GM12878 (cell line): ENCODE measurements at regions not wholly inside any gene's neighbourhood (a gene's known extent, or its start where the extent isn't known, plus 50 kb on each side); places are given as distances from the start of the nearest gene placed in this dataset.

Experiments
- ATAC-seq: fragments of 200-7000 bp; cut with Tn5 transposase; 3 replicates; pipeline ENCODE4 v1.9.1; 2020; ENCODE audit warnings: mild to moderate bottlenecking, moderate library complexity
- BruUV-seq: library from RNA; stranded (reverse); fragments of 400-500 nt; replicated peaks from 2 replicates; lab custom pipeline; 2021; lab: Mats Ljungman, UMichigan
- CTCF ChIA-PET: fragments of 300-600 bp; sonication (Branson Sonifier 250); formaldehyde crosslinking; extraction: SDS; loops from one replicate; lab custom pipeline; 2021; ENCODE audit warnings: inconsistent platforms; lab: Yijun Ruan, JAX
- POLR2A ChIA-PET: fragments of 350-600 bp; formaldehyde crosslinking; extraction: SDS; loops from one replicate; lab custom pipeline; 2021; ENCODE audit warnings: inconsistent platforms; lab: Charles Lee
- RAD21 ChIA-PET: fragments of 300-600 bp; sonication (Branson Sonifier 250); formaldehyde crosslinking; loops from one replicate; lab custom pipeline; 2023; ENCODE audit warnings: antibody characterized with exemption; ENCODE audit not compliant: unreplicated experiment; lab: Charles Lee
- SMC1A ChIA-PET: fragments of 300-600 bp; sonication (Branson Sonifier 250); formaldehyde crosslinking; loops from one replicate; lab custom pipeline; 2023; ENCODE audit not compliant: unreplicated experiment, uncharacterized antibody; lab: Charles Lee
- DNase-seq: peaks from one replicate; pipeline ENCODE4 v3.0.0-alpha.2; 2011; ENCODE audit warnings: low read depth, low spot score
- FAIRE-seq: peaks from 3 replicates; lab custom pipeline; 2011; peaks lifted over from hg19 to GRCh38; lab: Jason Lieb, UNC
- H2AFZ ChIP-seq: 2 replicates; pipeline ENCODE4 v1.6.0; 2011; ENCODE audit warnings: low read depth, low read length, control low read depth; ENCODE audit not compliant: control insufficient read depth
- H3K27ac ChIP-seq: 2 replicates; pipeline ENCODE4 v1.5.1; 2011; ENCODE audit warnings: control low read depth; ENCODE audit not compliant: control insufficient read depth, insufficient read depth
- H3K27me3 ChIP-seq, 2 experiments: replicated peaks in 1 of 2; 2 replicates each; pipeline versions ENCODE4 v1.6.0 to v1.6.1; 2011; ENCODE audit warnings: low read length in 1 of 2; ENCODE audit not compliant: control insufficient read depth in 2 of 2, insufficient read depth in 2 of 2
- H3K36me3 ChIP-seq, 2 experiments: 2 replicates each; pipeline ENCODE4 v1.5.1; 2011; ENCODE audit warnings: low read length in 1 of 2; ENCODE audit not compliant: control insufficient read depth in 2 of 2, insufficient read depth in 2 of 2
- H3K4me1 ChIP-seq: 2 replicates; pipeline ENCODE4 v1.6.1; 2011; ENCODE audit warnings: mild to moderate bottlenecking, low read length, moderate library complexity, mixed read lengths; ENCODE audit not compliant: control insufficient read depth, insufficient read depth
- H3K4me2 ChIP-seq: 2 replicates; pipeline ENCODE4 v1.6.0; 2011; ENCODE audit warnings: control low read depth; ENCODE audit not compliant: control insufficient read depth, insufficient read depth
- H3K4me3 ChIP-seq: fragments of 200-600 bp; sonication (generic); 2 replicates; pipeline ENCODE4 v1.5.1; 2016
- H3K79me2 ChIP-seq: 2 replicates; pipeline ENCODE4 v1.6.0; 2011; ENCODE audit warnings: low read length; ENCODE audit not compliant: control insufficient read depth, insufficient read depth
- H3K9ac ChIP-seq: 2 replicates; pipeline ENCODE4 v1.8.0; 2011; ENCODE audit warnings: low read length, control low read depth, mixed read lengths; ENCODE audit not compliant: control insufficient read depth, insufficient read depth
- H3K9me3 ChIP-seq: replicated peaks from 3 replicates; pipeline ENCODE4 v1.5.1; 2011; ENCODE audit warnings: mild to moderate bottlenecking, low read length; ENCODE audit not compliant: control insufficient read depth, insufficient read depth
- H4K20me1 ChIP-seq: 2 replicates; pipeline ENCODE4 v1.6.0; 2011; ENCODE audit not compliant: control insufficient read depth, insufficient read depth
- ATF7 ChIP-seq: fragments of 450-650 bp; IDR thresholded peaks from 2 replicates; pipeline ENCODE4 v1.6.1; 2016; ENCODE audit warnings: low read depth, mild to moderate bottlenecking
- BHLHE40 ChIP-seq, 2 experiments: fragments of 450-650 bp in 1 of 2; IDR thresholded peaks; 2 replicates each; pipeline ENCODE4 v1.6.1; 2011 to 2017; ENCODE audit warnings: low read depth in 2 of 2, borderline replicate concordance in 1 of 2, improper control_type of control experiment in 1 of 2, low read length in 1 of 2, mild to moderate bottlenecking in 1 of 2
- CREM ChIP-seq: IDR thresholded peaks from 2 replicates; pipeline ENCODE4 v1.6.1; 2014; ENCODE audit warnings: antibody characterized with exemption, low read depth
- EGR1 ChIP-seq, 2 experiments: IDR thresholded peaks; 1 replicate in 1 of 2; 2 replicates in 1 of 2; pipeline ENCODE4 v1.6.1; 2011 to 2012; ENCODE audit warnings: low read depth in 2 of 2, low read length in 2 of 2, borderline replicate concordance in 1 of 2, mild to moderate bottlenecking in 1 of 2, moderate library complexity in 1 of 2
- EP300 ChIP-seq, 2 experiments: fragments of 150-350 bp in 1 of 2; IDR thresholded peaks; 2 replicates each; pipeline ENCODE4 v1.6.1; 2011 to 2012; ENCODE audit warnings: low read depth in 2 of 2, low read length in 2 of 2, borderline replicate concordance in 1 of 2, improper control_type of control experiment in 1 of 2, inconsistent platforms in 1 of 2; ENCODE audit not compliant: control insufficient read depth in 1 of 2
- JUND ChIP-seq: IDR thresholded peaks from 2 replicates; pipeline ENCODE4 v1.6.1; 2012; ENCODE audit warnings: low read depth, mild to moderate bottlenecking, low read length, improper control_type of control experiment, moderate library complexity
- KDM1A ChIP-seq: fragments of 200-600 bp; sonication (generic); IDR thresholded peaks from 2 replicates; pipeline ENCODE4 v1.6.1; 2016; ENCODE audit warnings: borderline replicate concordance
- MTA2 ChIP-seq: fragments of 450-650 bp; IDR thresholded peaks from 2 replicates; pipeline ENCODE4 v1.6.1; 2016; ENCODE audit warnings: low read depth, mild to moderate bottlenecking, moderate library complexity
- NFXL1 ChIP-seq: fragments of 450-650 bp; IDR thresholded peaks from 2 replicates; pipeline ENCODE4 v1.6.1; 2017; ENCODE audit warnings: antibody characterized with exemption, mild to moderate bottlenecking, borderline replicate concordance
- SIX5 ChIP-seq: IDR thresholded peaks from 2 replicates; pipeline ENCODE4 v1.6.1; 2011; ENCODE audit warnings: mild to moderate bottlenecking, low read depth, low read length, moderate library complexity; ENCODE audit not compliant: severe bottlenecking
- SMAD1 ChIP-seq: fragments of 450-650 bp; IDR thresholded peaks from 2 replicates; pipeline ENCODE4 v1.6.1; 2018; ENCODE audit warnings: mild to moderate bottlenecking, low read depth; ENCODE audit not compliant: partially characterized antibody
- TAF1 ChIP-seq: IDR thresholded peaks from 2 replicates; pipeline ENCODE4 v1.6.1; 2011; ENCODE audit warnings: mild to moderate bottlenecking, low read depth, low read length, borderline replicate concordance
- TCF12 ChIP-seq: IDR thresholded peaks from 2 replicates; pipeline ENCODE4 v1.6.1; 2011; ENCODE audit warnings: low read depth, mild to moderate bottlenecking, low read length
- YBX1 ChIP-seq: fragments of 450-650 bp; IDR thresholded peaks from 2 replicates; pipeline ENCODE4 v1.6.1; 2016; ENCODE audit warnings: antibody characterized with exemption
- ZBED1 ChIP-seq: IDR thresholded peaks from 2 replicates; pipeline ENCODE4 v1.6.1; 2016; ENCODE audit warnings: borderline replicate concordance
- ZNF622 ChIP-seq: fragments of 450-650 bp; IDR thresholded peaks from 2 replicates; pipeline ENCODE4 v1.6.1; 2017; ENCODE audit warnings: mild to moderate bottlenecking, inconsistent platforms
- WGBS: methylation state at CpG from one replicate; pipeline ENCODE4 v1.1.6; 2016; ENCODE audit warnings: low lambda C conversion rate; ENCODE audit not compliant: insufficient replicate concordance, insufficient coverage; ENCODE audit errors: missing lambda C conversion rate; 5-methylcytosine and 5-hydroxymethylcytosine counted together
- in situ Hi-C: fragments of 300-500 bp; cut with MboI; formaldehyde crosslinking; loops from 9 replicates; pipeline ENCODE4 v1.14.3; 2018; ENCODE audit warnings: mixed read lengths
- intact Hi-C: fragments of 100-400 bp; cut with micrococcal nuclease; formaldehyde crosslinking; loops from one replicate; pipeline ENCODE4 v1.14.2; 2022; ENCODE audit not compliant: unreplicated experiment
- TF ChIP-seq, protein P1 (sequence below): fragments of 450-650 bp; IDR thresholded peaks from 2 replicates; pipeline ENCODE4 v1.6.1; 2017; ENCODE audit warnings: borderline replicate concordance

DNA sequence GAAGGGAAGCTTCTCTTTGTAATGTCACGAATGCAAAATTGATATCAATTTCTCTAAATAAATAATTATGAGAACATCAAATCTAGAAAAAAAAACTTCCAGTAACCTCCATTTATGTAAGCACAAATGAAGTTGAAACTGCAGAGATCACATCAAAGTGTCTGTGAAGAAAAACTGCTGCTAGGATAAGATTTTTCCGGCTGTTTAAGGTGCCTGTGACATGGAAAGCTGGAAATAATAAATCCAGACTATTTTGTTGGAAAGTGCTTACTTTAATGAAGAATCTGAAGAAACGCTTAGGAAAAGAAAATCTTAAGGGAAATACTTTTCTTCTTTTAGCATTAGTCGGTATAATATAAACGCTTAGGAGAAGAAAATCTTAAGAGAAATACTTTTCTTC, 57.0 kb downstream of the CHRM3 start:
- Histone ChIP-seq H2AFZ (no peak overlapping the region), H3K79me2 (no peaks in the 10 kb centered on the region), H3K4me2 (no peak overlapping the region)
- RAD21 ChIA-PET, result no interaction called here
- DNase-seq, result no peak
- POLR2A ChIA-PET, result no interaction called here
- SMC1A ChIA-PET, result no interaction called here
- intact Hi-C loops, result no loop called here
- TF ChIP-seq TCF12 (no peak), EGR1 (IDR thresholded peaks at IDR 0.05; ENCODE audit: borderline replicate concordance in 1 of 2, low read depth in 2 of 2, low read length in 2 of 2) (no peak), ZNF622 (no peak), ZBED1 (no peak), YBX1 (no peak), MTA2 (no peak), KDM1A (no peak), CREM (no peak), TAF1 (no peak), ATF7 (no peak), JUND (no peak), EP300 (IDR thresholded peaks at IDR 0.05; ENCODE audit: borderline replicate concordance in 1 of 2, control insufficient read depth in 1 of 2, low read depth in 2 of 2, low read length in 2 of 2) (no peak), SIX5 (no peak), NFXL1 (no peak), SMAD1 (no peak), BHLHE40 (IDR thresholded peaks at IDR 0.05; ENCODE audit: borderline replicate concordance in 1 of 2, low read depth in 2 of 2, low read length in 1 of 2) (no peak)
- TF ChIP-seq, protein P1, sequence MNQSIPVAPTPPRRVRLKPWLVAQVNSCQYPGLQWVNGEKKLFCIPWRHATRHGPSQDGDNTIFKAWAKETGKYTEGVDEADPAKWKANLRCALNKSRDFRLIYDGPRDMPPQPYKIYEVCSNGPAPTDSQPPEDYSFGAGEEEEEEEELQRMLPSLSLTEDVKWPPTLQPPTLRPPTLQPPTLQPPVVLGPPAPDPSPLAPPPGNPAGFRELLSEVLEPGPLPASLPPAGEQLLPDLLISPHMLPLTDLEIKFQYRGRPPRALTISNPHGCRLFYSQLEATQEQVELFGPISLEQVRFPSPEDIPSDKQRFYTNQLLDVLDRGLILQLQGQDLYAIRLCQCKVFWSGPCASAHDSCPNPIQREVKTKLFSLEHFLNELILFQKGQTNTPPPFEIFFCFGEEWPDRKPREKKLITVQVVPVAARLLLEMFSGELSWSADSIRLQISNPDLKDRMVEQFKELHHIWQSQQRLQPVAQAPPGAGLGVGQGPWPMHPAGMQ, result no peak
- TF ChIP-seq, all 136 proteins: peak for 0
- Histone ChIP-seq H3K36me3 (no peaks in the 10 kb centered on the region), H3K9ac (no peak overlapping the region), H3K27ac (no peak overlapping the region), H3K4me3 (no peak overlapping the region), H3K4me1 (no peaks in the 10 kb centered on the region), H4K20me1 (no peaks in the 10 kb centered on the region), H3K9me3 (no peaks in the 10 kb centered on the region), H3K27me3 (no peaks in the 10 kb centered on the region)
- no peak for ATAC-seq
- WGBS, result 9% methylated on average over 5 of the region's 5 CpGs
- in situ Hi-C loops, result no loop called here
- CTCF ChIA-PET, result no interaction called here
- no TSS peak for BruUV-seq
- FAIRE-seq, result no peak
